NCI-H2107 treated with DMSO at 0.1 percent for 48 hours (cell line): ENCODE measurements at regions not wholly inside any gene's neighbourhood (a gene's known extent, or its start where the extent isn't known, plus 50 kb on each side); places are given as distances from the start of the nearest gene placed in this dataset.

Experiments used
- DNase-seq: peaks from one replicate; lab custom pipeline; 2025; ENCODE audit not compliant: unreplicated experiment; lab: John Stamatoyannopoulos, UW

GRCh38 chr4:19803406-19803805 is 448.3 kb upstream of the SLIT2 start:
- no peak for DNase-seq

- no peak for DNase-seq
Measured at GRCh38 chr4:19793831-19794230, 457.9 kb upstream of the SLIT2 start.

- DNase-seq = no peak
Measured at GRCh38 chr4:19791422-19792123, 460.1 kb upstream of the SLIT2 start.

GRCh38 chr4:19786616-19787015 is 465.1 kb upstream of the SLIT2 start:
- DNase-seq = no peak

GRCh38 chr4:19783667-19784223 is 468.0 kb upstream of the SLIT2 start:
- DNase-seq = no peak

- no peak for DNase-seq
Measured at GRCh38 chr4:19780871-19781270, 470.8 kb upstream of the SLIT2 start.

- DNase-seq = no peak
Measured at GRCh38 chr4:19776929-19777328, 474.8 kb upstream of the SLIT2 start.

- peak; percentile 20 for DNase-seq
Measured at GRCh38 chr4:19776021-19776459, 475.7 kb upstream of the SLIT2 start.

GRCh38 chr4:19774690-19775256 is 476.9 kb upstream of the SLIT2 start:
- no peak for DNase-seq

- DNase-seq = no peak
Measured at GRCh38 chr4:19772581-19772980, 479.1 kb upstream of the SLIT2 start.

GRCh38 chr4:19756661-19757060 is 495.0 kb upstream of the SLIT2 start:
- DNase-seq = no peak

GRCh38 chr4:19752599-19752998 is 499.1 kb upstream of the SLIT2 start:
- no peak for DNase-seq

GRCh38 chr4:19748519-19749479 is 502.9 kb upstream of the SLIT2 start:
- DNase-seq = no peak

GRCh38 chr4:19746377-19746776 is 505.3 kb upstream of the SLIT2 start:
- DNase-seq = no peak

- DNase-seq = no peak
Measured at GRCh38 chr4:19743115-19743638, 508.5 kb upstream of the SLIT2 start.

GRCh38 chr4:19739101-19739651 is 512.5 kb upstream of the SLIT2 start:
- DNase-seq = peak; percentile 56

GRCh38 chr4:19736968-19737756 is 514.5 kb upstream of the SLIT2 start:
- DNase-seq = no peak

GRCh38 chr4:19735012-19735411 is 516.7 kb upstream of the SLIT2 start:
- DNase-seq = no peak

- no peak for DNase-seq
Measured at GRCh38 chr4:19729886-19730651, 521.6 kb upstream of the SLIT2 start.
